HCT116 (cell line): ENCODE measurements at regions not wholly inside any gene's neighbourhood (a gene's known extent, or its start where the extent isn't known, plus 50 kb on each side); places are given as distances from the start of the nearest gene placed in this dataset.

ENCODE experiments used
- ATAC-seq: fragments of 200-7000 bp; cut with Tn5 transposase; 2 replicates; pipeline ENCODE4 v1.9.1; 2020; ENCODE audit warnings: mild to moderate bottlenecking, moderate library complexity
- BruUV-seq: library from RNA; stranded (reverse); fragments of 400-500 nt; replicated peaks from 2 replicates; lab custom pipeline; 2021; lab: Mats Ljungman, UMichigan
- CTCF ChIA-PET: fragments of 300-600 bp; sonication (Branson Sonifier 250); formaldehyde crosslinking; loops from one replicate; lab custom pipeline; 2021; ENCODE audit warnings: antibody characterized with exemption; lab: Charles Lee
- POLR2A ChIA-PET: fragments of 300-600, 350-600 bp; sonication (Branson Sonifier 250); formaldehyde crosslinking; loops from one replicate; lab custom pipeline; 2021; ENCODE audit warnings: antibody characterized with exemption; lab: Charles Lee
- RAD21 ChIA-PET, 2 experiments: fragments of 300-600 bp; sonication (Branson Sonifier 250); formaldehyde crosslinking; loops; one replicate each; lab custom pipeline; 2023; ENCODE audit warnings: low total read pairs in 2 of 2; ENCODE audit not compliant: uncharacterized antibody in 2 of 2, unreplicated experiment in 2 of 2, low non-redundant PET in 1 of 2; lab: Charles Lee
- DNase-seq: peaks from one replicate; pipeline ENCODE4 v3.0.0-alpha.2; 2010; ENCODE audit warnings: low read depth, low spot score
- H2AFZ ChIP-seq: fragments of 200-600 bp; shearing (Covaris generic), sonication (generic); 2 replicates; pipeline ENCODE4 v1.6.1; 2017; ENCODE audit warnings: low read depth, mixed run types, mixed read lengths, antibody characterized with exemption, low read length; ENCODE audit not compliant: poor library complexity, severe bottlenecking
- H3K27ac ChIP-seq: 2 replicates; pipeline ENCODE4 v1.5.1; 2012; ENCODE audit warnings: low read depth, low read length
- H3K27me3 ChIP-seq: fragments of 200-600 bp; sonication (generic); 2 replicates; pipeline ENCODE4 v1.6.1; 2016; ENCODE audit warnings: mixed run types, low read length, mixed read lengths; ENCODE audit not compliant: insufficient read depth
- H3K36me3 ChIP-seq, 2 experiments: fragments of 200-500 bp in 1 of 2; fragments of 200-600 bp in 1 of 2; sonication (Bioruptor generic) in 1 of 2; sonication (generic) in 1 of 2; 2 replicates each; pipeline versions ENCODE4 v1.5.1 to v1.6.1; 2014 to 2016; ENCODE audit warnings: low read length in 2 of 2, inconsistent platforms in 1 of 2, mixed read lengths in 1 of 2, mixed run types in 1 of 2; ENCODE audit not compliant: insufficient read depth in 2 of 2, control insufficient read depth in 1 of 2
- H3K4me1 ChIP-seq, 2 experiments: fragments of 200-600 bp in 1 of 2; sonication (generic) in 1 of 2; 2 replicates each; pipeline versions ENCODE4 v1.5.1 to v1.6.1; 2012 to 2017; ENCODE audit warnings: low read length in 2 of 2, inconsistent platforms in 1 of 2, mild to moderate bottlenecking in 1 of 2, mixed read lengths in 1 of 2, mixed run types in 1 of 2, moderate library complexity in 1 of 2; ENCODE audit not compliant: insufficient read depth in 2 of 2, control insufficient read depth in 1 of 2
- H3K4me2 ChIP-seq: fragments of 200-600 bp; sonication (generic); 2 replicates; pipeline ENCODE4 v1.6.1; 2017; ENCODE audit warnings: mixed run types, low read length, mixed read lengths
- H3K4me3 ChIP-seq, 2 experiments: fragments of 200-600 bp in 1 of 2; sonication (generic) in 1 of 2; replicated peaks in 1 of 2; 2 replicates each; pipeline ENCODE4 v1.5.1; 2011 to 2016; ENCODE audit warnings: low read length in 2 of 2, control low read depth in 1 of 2, low read depth in 1 of 2, mild to moderate bottlenecking in 1 of 2, mixed read lengths in 1 of 2, mixed run types in 1 of 2
- H3K79me2 ChIP-seq: fragments of 200-600 bp; sonication (generic); 2 replicates; pipeline ENCODE4 v1.6.1; 2017; ENCODE audit warnings: mild to moderate bottlenecking, mixed run types, low read length, moderate library complexity, mixed read lengths; ENCODE audit not compliant: insufficient read depth
- H3K9ac ChIP-seq: fragments of 200-600 bp; sonication (generic); 2 replicates; pipeline ENCODE4 v1.6.1; 2016; ENCODE audit warnings: low read length, mixed read lengths
- H3K9me2 ChIP-seq: fragments of 200-600 bp; sonication (generic), shearing (Covaris generic); 2 replicates; pipeline ENCODE4 v1.6.1; 2017; ENCODE audit warnings: mixed run types, mild to moderate bottlenecking, moderate library complexity; ENCODE audit not compliant: insufficient read depth
- H3K9me3 ChIP-seq, 2 experiments: fragments of 200-500 bp in 1 of 2; fragments of 200-600 bp in 1 of 2; sonication (Bioruptor generic) in 1 of 2; sonication (generic) in 1 of 2; 2 replicates each; pipeline ENCODE4 v1.6.1; 2014 to 2017; ENCODE audit warnings: low read length in 2 of 2, mixed read lengths in 2 of 2, inconsistent platforms in 1 of 2, low read depth in 1 of 2, mild to moderate bottlenecking in 1 of 2, mixed run types in 1 of 2, moderate library complexity in 1 of 2; ENCODE audit not compliant: control insufficient read depth in 1 of 2, insufficient read depth in 1 of 2
- H4K20me1 ChIP-seq: fragments of 200-600 bp; sonication (generic), shearing (Covaris generic); 2 replicates; pipeline ENCODE4 v1.6.1; 2017; ENCODE audit warnings: mixed run types, mild to moderate bottlenecking, moderate library complexity; ENCODE audit not compliant: insufficient read depth
- CBX3 ChIP-seq: IDR thresholded peaks from 2 replicates; pipeline ENCODE4 v1.6.1; 2012; ENCODE audit warnings: low read depth
- CEBPB ChIP-seq: IDR thresholded peaks from 2 replicates; pipeline ENCODE4 v1.6.1; 2012; ENCODE audit warnings: low read depth
- EGR1 ChIP-seq: IDR thresholded peaks from 2 replicates; pipeline ENCODE4 v1.6.1; 2012; ENCODE audit warnings: low read depth
- ELF1 ChIP-seq: IDR thresholded peaks from 2 replicates; pipeline ENCODE4 v1.6.1; 2012; ENCODE audit warnings: low read depth, borderline replicate concordance
- EZH2phosphoT487 ChIP-seq: fragments of 200-600 bp; IDR thresholded peaks from 2 replicates; pipeline ENCODE4 v1.6.1; 2018; ENCODE audit warnings: antibody characterized with exemption, borderline replicate concordance
- FOSL1 ChIP-seq: IDR thresholded peaks from 2 replicates; pipeline ENCODE4 v1.6.1; 2012; ENCODE audit warnings: low read depth
- JUND ChIP-seq: IDR thresholded peaks from 2 replicates; pipeline ENCODE4 v1.6.1; 2012
- POLR2A ChIP-seq: IDR thresholded peaks from 2 replicates; pipeline ENCODE4 v1.7.0; 2011; ENCODE audit warnings: borderline replicate concordance; ENCODE audit not compliant: insufficient read depth, insufficient read length; ENCODE audit errors: extremely low read depth
- REST ChIP-seq: IDR thresholded peaks from 2 replicates; pipeline ENCODE4 v1.6.1; 2012; ENCODE audit warnings: low read depth
- SP1 ChIP-seq: IDR thresholded peaks from 2 replicates; pipeline ENCODE4 v1.6.1; 2012; ENCODE audit warnings: low read depth
- YY1 ChIP-seq: IDR thresholded peaks from 2 replicates; pipeline ENCODE4 v1.6.1; 2011; ENCODE audit warnings: low read length, low read depth, moderate library complexity, mild to moderate bottlenecking; ENCODE audit not compliant: insufficient replicate concordance; ENCODE audit errors: extremely low read depth
- ZBTB33 ChIP-seq: IDR thresholded peaks from 2 replicates; pipeline ENCODE4 v1.6.1; 2011; ENCODE audit warnings: mild to moderate bottlenecking, low read length, moderate library complexity; ENCODE audit not compliant: insufficient replicate concordance; ENCODE audit errors: extremely low read depth
- ZFX ChIP-seq: fragments of 450-650 bp; IDR thresholded peaks from 2 replicates; pipeline ENCODE4 v1.6.1; 2017
- ZNF274 ChIP-seq: fragments of 200-500 bp; sonication (Bioruptor generic); IDR thresholded peaks from 2 replicates; pipeline ENCODE4 v1.6.1; 2014; ENCODE audit warnings: mild to moderate bottlenecking, low read depth, low read length, inconsistent platforms
- intact Hi-C: fragments of 100-400 bp; cut with micrococcal nuclease; formaldehyde crosslinking; loops from 2 replicates; pipeline ENCODE4 v1.10.0; 2022
- TF ChIP-seq, protein P1 (sequence below), 3 experiments: fragments of 200-600 bp in 1 of 3; sonication (generic) in 1 of 3; IDR thresholded peaks in 2 of 3; conservative IDR thresholded peaks in 1 of 3; 2 replicates each; pipeline ENCODE4 v1.5.1; 2012 to 2017; ENCODE audit warnings: low read depth in 2 of 3, low read length in 2 of 3, antibody characterized with exemption in 1 of 3, borderline replicate concordance in 1 of 3, control low read depth in 1 of 3, mild to moderate bottlenecking in 1 of 3, mixed read lengths in 1 of 3, mixed run types in 1 of 3, moderate library complexity in 1 of 3; ENCODE audit not compliant: insufficient read depth in 1 of 3
- TF ChIP-seq, protein P2 (sequence below): IDR thresholded peaks from 2 replicates; pipeline ENCODE4 v1.6.1; 2012

DNA sequence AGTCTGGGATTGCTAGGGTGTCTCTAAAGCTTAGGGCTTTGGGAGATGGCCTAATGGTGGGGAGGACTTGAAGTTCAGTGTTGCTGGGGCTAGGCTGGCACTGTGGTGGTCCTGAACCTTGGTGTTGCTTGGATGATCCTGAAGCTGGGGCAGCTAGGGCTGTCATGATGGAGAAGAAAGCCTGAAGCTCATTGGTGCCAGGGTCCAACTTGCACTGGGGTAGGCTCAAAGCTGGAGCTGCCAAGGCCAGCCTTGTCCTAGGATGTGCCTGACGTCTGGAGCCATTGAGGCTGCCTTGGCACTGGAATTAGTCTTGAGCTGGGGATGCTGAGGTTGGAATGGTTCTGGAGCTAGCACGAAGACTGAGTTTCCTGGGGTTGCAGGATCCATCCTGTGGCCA lies 61.0 kb upstream of the NLRP2B start:
- Histone ChIP-seq H3K27ac (no peak overlapping the region), H3K36me3 (no peaks in the 10 kb centered on the region), H3K27me3 (no peaks in the 10 kb centered on the region), H3K4me3 (no peak overlapping the region), H3K4me2 (no peak overlapping the region), H3K9me2 (no peaks in the 10 kb centered on the region), H3K79me2 (no peaks in the 10 kb centered on the region), H3K9ac (no peak overlapping the region), H2AFZ (no peak overlapping the region), H3K9me3 (no peaks in the 10 kb centered on the region), H4K20me1 (no peaks in the 10 kb centered on the region), H3K4me1 (no peaks in the 10 kb centered on the region)
- no peak for DNase-seq
- CTCF ChIA-PET, result no interaction called here
- RAD21 ChIA-PET, result no interaction called here
- BruUV-seq, result no TSS peak
- intact Hi-C loops, result no loop called here
- POLR2A ChIA-PET, result no interaction called here
- TF ChIP-seq, protein P1, sequence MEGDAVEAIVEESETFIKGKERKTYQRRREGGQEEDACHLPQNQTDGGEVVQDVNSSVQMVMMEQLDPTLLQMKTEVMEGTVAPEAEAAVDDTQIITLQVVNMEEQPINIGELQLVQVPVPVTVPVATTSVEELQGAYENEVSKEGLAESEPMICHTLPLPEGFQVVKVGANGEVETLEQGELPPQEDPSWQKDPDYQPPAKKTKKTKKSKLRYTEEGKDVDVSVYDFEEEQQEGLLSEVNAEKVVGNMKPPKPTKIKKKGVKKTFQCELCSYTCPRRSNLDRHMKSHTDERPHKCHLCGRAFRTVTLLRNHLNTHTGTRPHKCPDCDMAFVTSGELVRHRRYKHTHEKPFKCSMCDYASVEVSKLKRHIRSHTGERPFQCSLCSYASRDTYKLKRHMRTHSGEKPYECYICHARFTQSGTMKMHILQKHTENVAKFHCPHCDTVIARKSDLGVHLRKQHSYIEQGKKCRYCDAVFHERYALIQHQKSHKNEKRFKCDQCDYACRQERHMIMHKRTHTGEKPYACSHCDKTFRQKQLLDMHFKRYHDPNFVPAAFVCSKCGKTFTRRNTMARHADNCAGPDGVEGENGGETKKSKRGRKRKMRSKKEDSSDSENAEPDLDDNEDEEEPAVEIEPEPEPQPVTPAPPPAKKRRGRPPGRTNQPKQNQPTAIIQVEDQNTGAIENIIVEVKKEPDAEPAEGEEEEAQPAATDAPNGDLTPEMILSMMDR (IDR thresholded peaks at IDR 0.05 in 2 of 3, conservative IDR thresholded peaks at IDR 0.05 in 1 of 3; ENCODE audit: borderline replicate concordance in 1 of 3, insufficient read depth in 1 of 3, low read depth in 2 of 3, low read length in 2 of 3), result no peak
- TF ChIP-seq CBX3, result no peak
- TF ChIP-seq EGR1, result no peak
- no peak for TF ChIP-seq EZH2phosphoT487
- no peak for TF ChIP-seq YY1
- no peak for TF ChIP-seq FOSL1
- TF ChIP-seq JUND, result no peak
- no peak for TF ChIP-seq ZNF274
- TF ChIP-seq REST, result no peak
- TF ChIP-seq CEBPB, result no peak
- TF ChIP-seq POLR2A, result no peak
- TF ChIP-seq ELF1, result no peak
- TF ChIP-seq ZBTB33, result no peak
- no peak for TF ChIP-seq ZFX
- TF ChIP-seq SP1, result no peak
- TF ChIP-seq, protein P2, sequence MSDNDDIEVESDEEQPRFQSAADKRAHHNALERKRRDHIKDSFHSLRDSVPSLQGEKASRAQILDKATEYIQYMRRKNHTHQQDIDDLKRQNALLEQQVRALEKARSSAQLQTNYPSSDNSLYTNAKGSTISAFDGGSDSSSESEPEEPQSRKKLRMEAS, result no peak
- TF ChIP-seq, all 23 proteins: peak for 0
- no peak for ATAC-seq
